GM12878 (cell line): ENCODE measurements at regions not wholly inside any gene's neighbourhood (a gene's known extent, or its start where the extent isn't known, plus 50 kb on each side); places are given as distances from the start of the nearest gene placed in this dataset.

Experiments
- CTCF ChIP-seq, 3 experiments: IDR thresholded peaks in 2 of 3; conservative IDR thresholded peaks in 1 of 3; 2 replicates each; pipeline ENCODE4 v1.5.1; 2011; ENCODE audit warnings: low read depth in 3 of 3, low read length in 3 of 3, mild to moderate bottlenecking in 3 of 3, control low read depth in 2 of 3, moderate library complexity in 2 of 3, inconsistent platforms in 1 of 3, mixed read lengths in 1 of 3; ENCODE audit not compliant: control insufficient read depth in 2 of 3, insufficient read depth in 1 of 3; ENCODE audit errors: extremely low read depth in 1 of 3
- MXI1 ChIP-seq: fragments of 150-350 bp; IDR thresholded peaks from 2 replicates; pipeline ENCODE4 v1.6.1; 2011; ENCODE audit warnings: low read depth, mild to moderate bottlenecking, inconsistent platforms, low read length, improper control_type of control experiment
- NR2C2 ChIP-seq: IDR thresholded peaks from 2 replicates; pipeline ENCODE4 v1.6.1; 2011; ENCODE audit warnings: borderline replicate concordance, low read depth; ENCODE audit not compliant: control insufficient read depth, insufficient read length
- POLR2A ChIP-seq: IDR thresholded peaks from 2 replicates; pipeline ENCODE4 v1.6.1; 2011; ENCODE audit warnings: low read depth, mild to moderate bottlenecking, low read length

- TF ChIP-seq NR2C2 = no peak
- TF ChIP-seq POLR2A = no peak
- no peak for TF ChIP-seq CTCF (IDR thresholded peaks at IDR 0.05 in 2 of 3, conservative IDR thresholded peaks at IDR 0.05 in 1 of 3; ENCODE audit: control insufficient read depth in 2 of 3, extremely low read depth in 1 of 3, insufficient read depth in 1 of 3, low read depth in 3 of 3, low read length in 3 of 3)
- no peak for TF ChIP-seq MXI1
Measured at GRCh38 chr17:22692066-22692805, 999.9 kb downstream of the KCNJ18 start.
